Skeletal muscle tissue (tissue), 3 donors: ENCODE measurements at regions not wholly inside any gene's neighbourhood (a gene's known extent, or its start where the extent isn't known, plus 50 kb on each side); places are given as distances from the start of the nearest gene placed in this dataset.

ENCODE experiments used
- H3K27ac ChIP-seq: one replicate; pipeline ENCODE4 v1.7.0; 2013; ENCODE audit warnings: mild to moderate bottlenecking, low read depth, low read length, inconsistent platforms
- H3K27me3 ChIP-seq, 3 donors: one replicate each; pipeline ENCODE4 v1.7.0; 2013; ENCODE audit warnings: low read length in 3 of 3; ENCODE audit not compliant: control insufficient read depth in 3 of 3, insufficient read depth in 3 of 3
- H3K36me3 ChIP-seq, 3 donors: one replicate each; pipeline ENCODE4 v1.7.0; 2013; ENCODE audit warnings: low read length in 3 of 3; ENCODE audit not compliant: control insufficient read depth in 3 of 3, insufficient read depth in 3 of 3
- H3K4me1 ChIP-seq, 3 donors: one replicate each; pipeline ENCODE4 v1.7.0; 2013; ENCODE audit warnings: low read length in 3 of 3, mild to moderate bottlenecking in 3 of 3; ENCODE audit not compliant: control insufficient read depth in 3 of 3, insufficient read depth in 3 of 3
- H3K4me3 ChIP-seq, 3 donors: one replicate each; pipeline ENCODE4 v1.7.0; 2013; ENCODE audit warnings: low read length in 3 of 3
- H3K9ac ChIP-seq, 3 donors: one replicate each; pipeline ENCODE4 v1.7.0; 2013; ENCODE audit warnings: low read length in 3 of 3, mild to moderate bottlenecking in 3 of 3, moderate library complexity in 2 of 3, low read depth in 1 of 3
- H3K9me3 ChIP-seq, 3 donors: one replicate each; pipeline ENCODE4 v1.7.0; 2013; ENCODE audit warnings: low read length in 3 of 3; ENCODE audit not compliant: control insufficient read depth in 3 of 3
- donor health status: Osteomylitis.

DNA sequence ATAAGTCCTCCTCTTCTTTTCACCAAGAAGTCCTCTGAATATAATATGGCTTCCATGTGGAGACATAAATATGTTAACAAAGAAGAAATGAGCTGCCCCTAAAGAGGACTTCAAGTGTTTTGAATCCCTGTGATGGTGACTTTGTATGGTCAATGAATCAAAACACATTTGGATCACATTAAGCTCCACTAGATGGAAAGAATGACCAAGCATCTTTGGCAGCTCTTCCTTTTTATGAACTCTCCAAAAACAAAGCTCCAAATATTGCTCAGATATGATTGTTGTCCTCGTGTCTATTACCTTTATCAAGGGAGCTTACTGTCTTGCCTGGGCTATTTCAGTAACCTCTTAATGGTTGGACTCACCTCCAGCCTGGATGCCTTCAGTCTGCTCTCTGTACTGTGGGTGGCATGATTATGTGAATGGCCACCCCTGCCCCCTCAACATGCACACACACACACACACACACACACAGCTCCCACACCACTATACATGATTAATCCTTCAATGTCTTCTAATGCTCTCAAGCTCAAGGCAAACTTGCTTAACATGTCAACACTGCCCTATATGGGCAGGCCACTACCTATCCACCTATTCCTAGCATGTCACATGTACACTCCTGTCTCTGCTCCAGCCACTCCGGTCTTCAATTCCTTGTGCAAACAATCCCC, 346.6 kb upstream of the SALL1 start:
- Histone ChIP-seq H3K36me3 (no peaks in the 10 kb centered on the region), H3K27me3 (no peaks in the 10 kb centered on the region), H3K4me3 (no peak overlapping the region), H3K4me1 (no peaks in the 10 kb centered on the region), H3K9ac (no peak overlapping the region), H3K9me3 (peaks cover 0 to 3% (median 0%) of the 10 kb centered on the region in 3 donors), H3K27ac (no peak overlapping the region)

DNA sequence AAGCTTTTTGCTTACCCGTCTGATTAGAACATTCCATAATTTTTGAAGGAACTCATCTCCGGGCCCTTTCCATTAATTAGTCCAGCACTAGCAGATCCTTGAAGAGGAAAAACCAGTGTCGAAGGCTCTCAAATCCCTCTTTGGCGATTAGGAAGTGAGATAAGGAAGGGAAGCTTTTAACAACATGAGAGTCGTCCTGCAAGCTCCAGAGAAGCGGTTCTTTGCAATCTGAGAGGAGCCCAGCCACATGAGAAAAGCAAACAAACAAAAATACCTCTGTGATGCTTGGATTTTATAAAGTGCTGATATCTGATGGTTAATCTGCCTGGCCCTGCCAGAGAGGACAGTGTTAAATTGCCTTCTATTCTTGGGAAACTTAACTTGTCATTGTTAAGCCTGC, 339.8 kb upstream of the SALL1 start:
- Histone ChIP-seq H3K9me3 (no peaks in the 10 kb centered on the region), H3K4me1 (no peaks in the 10 kb centered on the region), H3K27ac (no peak overlapping the region), H3K9ac (no peak overlapping the region), H3K27me3 (no peaks in the 10 kb centered on the region), H3K36me3 (no peaks in the 10 kb centered on the region), H3K4me3 (no peak overlapping the region)

DNA sequence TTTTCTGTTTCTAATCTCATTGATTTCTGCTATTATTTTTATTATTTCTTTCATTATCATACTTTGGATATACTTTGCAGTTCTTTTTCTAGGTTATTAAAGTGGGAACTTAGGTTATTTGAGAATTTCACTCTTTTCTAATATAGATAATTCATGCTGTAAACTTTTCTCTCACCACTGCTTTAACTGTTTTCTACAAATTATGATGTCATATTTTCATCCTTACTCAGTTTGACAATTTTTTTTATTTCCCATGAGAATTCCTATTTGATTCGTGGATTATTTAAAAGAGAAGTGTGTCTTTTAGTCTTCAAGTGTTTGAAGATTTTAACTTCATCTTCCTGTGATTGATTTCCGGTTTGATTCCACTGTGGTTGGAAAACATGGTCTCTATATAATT, 336.8 kb upstream of the SALL1 start:
- peaks cover 0 to 2% (median 0%) of the 10 kb centered on the region in 3 donors for H3K9me3 ChIP-seq

DNA sequence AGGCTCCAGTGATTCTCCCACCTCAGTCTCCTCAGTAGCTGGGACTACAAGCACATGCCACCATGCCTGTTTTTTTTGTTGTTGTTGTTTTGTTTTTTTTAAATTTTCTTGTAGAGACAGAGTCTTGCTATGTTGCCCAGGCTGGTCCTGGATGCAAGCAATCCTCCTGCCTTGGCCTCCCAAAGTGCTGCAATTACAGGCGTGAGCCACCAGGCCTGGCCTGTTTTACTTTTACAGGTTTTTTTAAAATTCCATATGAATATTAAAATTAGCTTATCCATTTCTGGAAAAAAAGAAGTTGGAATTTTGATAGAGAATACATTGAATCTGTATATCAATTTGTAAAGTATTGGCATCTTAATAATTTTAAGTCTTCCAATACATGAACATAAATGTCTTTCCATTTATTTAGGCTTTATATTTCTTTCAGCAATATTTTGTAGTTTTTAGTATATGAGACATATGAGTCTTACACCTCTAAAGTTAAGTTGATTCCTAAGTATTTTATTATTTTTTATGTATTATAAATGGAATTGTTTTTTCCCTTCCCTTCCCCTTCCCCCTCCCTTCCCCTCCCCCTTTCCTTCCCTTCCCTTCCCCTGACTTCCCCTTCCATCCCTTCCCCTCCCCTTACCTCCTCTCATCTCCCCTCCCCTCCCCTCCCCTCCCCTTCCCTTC, 323.5 kb upstream of the SALL1 start:
- Histone ChIP-seq H3K27me3 (no peaks in the 10 kb centered on the region), H3K9ac (no peak overlapping the region), H3K9me3 (no peaks in the 10 kb centered on the region), H3K27ac (no peak overlapping the region), H3K4me3 (no peak overlapping the region), H3K4me1 (no peaks in the 10 kb centered on the region), H3K36me3 (no peaks in the 10 kb centered on the region)

More for the DNA sequence above, 336.8 kb upstream of the SALL1 start:
- Histone ChIP-seq H3K27me3 (no peaks in the 10 kb centered on the region), H3K4me3 (no peak overlapping the region), H3K36me3 (no peaks in the 10 kb centered on the region), H3K27ac (no peak overlapping the region), H3K9ac (no peak overlapping the region), H3K4me1 (no peaks in the 10 kb centered on the region)

DNA sequence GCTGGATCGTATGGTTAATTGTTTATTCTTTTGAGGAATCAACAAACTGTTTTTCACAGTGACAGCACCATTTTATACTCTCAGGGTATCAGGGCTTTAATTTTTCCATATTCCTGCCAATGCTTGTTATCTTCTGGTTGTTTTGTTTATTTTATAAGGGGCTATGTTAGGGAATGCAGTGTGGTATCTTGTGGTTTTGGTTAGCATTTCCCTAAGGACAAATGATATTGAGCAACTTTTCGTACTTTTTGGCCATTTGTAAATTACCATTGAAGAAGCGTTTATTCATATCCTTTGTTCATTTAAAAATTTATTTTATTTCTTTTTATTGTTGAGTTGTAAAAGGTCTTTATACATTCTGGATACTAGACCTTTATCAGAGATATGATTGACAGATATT, 322.0 kb upstream of the SALL1 start:
- H3K36me3 ChIP-seq = no peaks in the 10 kb centered on the region
- no peak overlapping the region for H3K27ac ChIP-seq
- no peaks in the 10 kb centered on the region for H3K9me3 ChIP-seq
- no peaks in the 10 kb centered on the region for H3K27me3 ChIP-seq
- H3K4me1 ChIP-seq = no peaks in the 10 kb centered on the region
- H3K9ac ChIP-seq = no peak overlapping the region
- H3K4me3 ChIP-seq = no peak overlapping the region

DNA sequence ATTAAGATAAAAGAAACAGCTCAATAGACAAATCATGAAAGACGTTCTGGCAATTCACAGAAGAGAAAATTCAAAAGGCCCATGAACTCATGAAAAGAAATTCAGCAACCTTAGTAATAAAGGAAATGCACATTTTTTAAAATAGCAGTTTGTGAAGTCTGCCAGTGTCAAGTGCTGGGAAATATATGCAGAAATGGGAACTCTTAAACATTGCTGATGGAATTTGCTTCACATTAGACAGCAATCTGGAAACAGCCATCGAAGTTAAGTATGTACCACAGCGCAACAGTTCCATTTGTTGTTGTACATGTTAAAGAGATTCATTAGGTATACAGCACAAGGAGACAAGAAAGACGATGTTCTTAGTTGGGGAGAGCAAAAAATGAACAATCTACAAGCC, 319.4 kb upstream of the SALL1 start:
- Histone ChIP-seq H3K36me3 (no peaks in the 10 kb centered on the region), H3K4me3 (no peak overlapping the region), H3K27ac (no peak overlapping the region), H3K27me3 (no peaks in the 10 kb centered on the region), H3K9me3 (no peaks in the 10 kb centered on the region), H3K9ac (no peak overlapping the region), H3K4me1 (no peaks in the 10 kb centered on the region)

DNA sequence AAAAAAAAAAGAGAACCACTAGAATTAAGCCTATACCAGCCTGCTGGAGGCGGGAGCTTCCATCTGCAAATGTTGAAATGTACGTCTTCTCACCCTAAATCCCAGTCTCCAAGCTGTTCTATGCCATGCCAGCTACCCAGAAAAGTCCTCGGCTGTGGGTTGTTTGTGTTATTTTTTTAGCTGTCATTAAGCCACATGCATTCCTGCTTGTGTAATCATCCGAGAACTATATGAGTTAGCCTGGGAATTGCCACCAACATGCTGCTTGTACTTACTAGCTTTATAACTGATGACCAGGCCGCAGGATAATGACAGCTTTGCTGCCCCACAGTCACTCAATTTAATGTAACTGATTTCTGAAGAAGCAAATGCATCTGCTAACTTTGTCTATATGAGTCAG, 313.9 kb upstream of the SALL1 start:
- Histone ChIP-seq H3K36me3 (no peaks in the 10 kb centered on the region), H3K27ac (no peak overlapping the region)

DNA sequence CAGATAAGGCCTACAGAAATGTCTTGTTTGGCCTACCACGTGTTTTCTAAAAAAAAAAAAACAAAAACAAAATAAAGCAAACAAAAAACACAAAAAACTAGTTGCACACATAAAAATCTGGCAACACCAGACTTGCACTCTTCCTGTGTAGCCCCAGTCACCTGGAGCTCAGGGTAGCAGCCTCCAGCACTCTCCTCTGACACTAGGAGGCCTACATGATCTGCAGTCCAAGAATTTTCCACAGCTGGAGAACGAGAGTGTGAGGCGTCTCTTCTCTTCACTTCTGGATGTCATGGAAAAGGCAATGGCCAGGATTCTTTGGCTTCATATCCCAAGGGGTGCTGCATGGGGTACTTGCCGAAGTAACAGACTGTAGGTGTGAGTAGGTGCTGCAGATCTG, 310.2 kb upstream of the SALL1 start:
- peaks cover 0 to 2% (median 0%) of the 10 kb centered on the region in 3 donors for H3K9me3 ChIP-seq
- H3K4me3 ChIP-seq = no peak overlapping the region
- H3K4me1 ChIP-seq = no peaks in the 10 kb centered on the region
- H3K36me3 ChIP-seq = no peaks in the 10 kb centered on the region
- H3K9ac ChIP-seq = no peak overlapping the region
- H3K27me3 ChIP-seq = no peaks in the 10 kb centered on the region
- no peak overlapping the region for H3K27ac ChIP-seq

More for the DNA sequence above, 313.9 kb upstream of the SALL1 start:
- H3K4me3 ChIP-seq = no peak overlapping the region
- peaks cover 0 to 2% (median 0%) of the 10 kb centered on the region in 3 donors for H3K9me3 ChIP-seq
- H3K4me1 ChIP-seq = no peaks in the 10 kb centered on the region
- no peak overlapping the region for H3K9ac ChIP-seq
- H3K27me3 ChIP-seq = no peaks in the 10 kb centered on the region

DNA sequence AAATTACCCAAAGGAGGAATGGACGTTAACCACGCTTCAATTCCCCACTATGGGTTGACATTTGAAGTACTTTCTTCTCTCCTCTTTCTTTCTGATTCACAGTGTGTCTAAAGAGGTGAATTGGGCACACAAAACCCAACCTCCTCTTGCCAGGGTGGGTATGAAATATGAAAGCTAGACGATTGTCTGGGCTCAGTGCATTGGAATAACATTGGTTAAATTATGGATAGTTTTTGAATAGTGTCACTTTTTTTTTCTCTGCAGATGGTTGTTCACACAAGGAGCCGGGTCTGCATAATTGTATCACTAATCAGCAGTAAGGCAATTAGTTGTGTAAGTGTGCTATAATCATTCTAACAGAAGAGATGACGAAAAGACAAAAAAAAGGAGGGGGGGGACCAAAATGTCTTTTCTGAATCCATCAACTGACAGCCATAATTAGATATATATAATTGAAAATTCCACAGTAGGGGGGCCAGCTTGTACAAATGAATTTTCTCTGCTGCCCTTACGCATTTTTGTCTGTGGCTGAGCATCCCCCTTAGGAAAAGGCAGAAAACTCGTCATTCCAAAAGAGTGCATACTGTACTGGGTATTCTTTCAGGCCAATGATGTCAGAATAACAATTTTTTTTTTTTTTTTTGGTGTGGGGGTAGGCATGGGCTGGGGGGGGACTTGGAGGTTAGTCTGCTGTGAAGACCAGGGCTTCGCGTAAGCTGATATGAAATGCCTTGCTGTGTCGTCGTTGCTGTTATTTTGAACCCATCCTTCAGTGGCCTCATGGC, 307.5 kb upstream of the SALL1 start:
- Histone ChIP-seq H3K27me3 (no peaks in the 10 kb centered on the region), H3K4me1 (no peaks in the 10 kb centered on the region), H3K9ac (no peak overlapping the region), H3K27ac (no peak overlapping the region), H3K36me3 (no peaks in the 10 kb centered on the region), H3K9me3 (no peaks in the 10 kb centered on the region), H3K4me3 (no peak overlapping the region)

DNA sequence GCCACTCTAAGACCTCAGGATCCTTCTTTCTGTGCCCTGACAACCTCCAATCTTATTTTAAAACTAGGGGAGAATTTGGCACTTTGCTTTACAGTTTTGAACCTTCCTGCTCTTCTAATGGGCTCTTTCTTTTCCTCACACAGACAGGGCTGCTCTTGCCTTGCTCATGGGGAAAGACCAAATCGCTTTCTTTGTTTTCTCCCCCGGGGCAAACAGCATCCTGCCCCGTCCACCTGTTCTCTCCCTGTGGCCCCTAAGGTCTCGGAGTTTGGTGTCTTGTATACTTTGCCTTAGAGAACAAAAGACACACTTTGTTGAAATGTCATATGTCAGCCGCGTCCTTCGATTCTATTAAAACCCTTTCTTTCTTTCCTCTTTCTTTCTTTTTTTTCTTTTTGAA, 306.7 kb upstream of the SALL1 start:
- Histone ChIP-seq H3K27ac (no peak overlapping the region), H3K27me3 (no peaks in the 10 kb centered on the region), H3K36me3 (no peaks in the 10 kb centered on the region), H3K4me3 (no peak overlapping the region), H3K4me1 (no peaks in the 10 kb centered on the region), H3K9me3 (no peaks in the 10 kb centered on the region), H3K9ac (no peak overlapping the region)
